Suppressor macrophage (primary cell): ENCODE measurements at regions not wholly inside any gene's neighbourhood (a gene's known extent, or its start where the extent isn't known, plus 50 kb on each side); places are given as distances from the start of the nearest gene placed in this dataset.

ENCODE experiments used
- DNase-seq, 4 experiments: peaks; one replicate each; pipeline ENCODE4 v3.0.0-alpha.2; 2020 to 2022

DNA sequence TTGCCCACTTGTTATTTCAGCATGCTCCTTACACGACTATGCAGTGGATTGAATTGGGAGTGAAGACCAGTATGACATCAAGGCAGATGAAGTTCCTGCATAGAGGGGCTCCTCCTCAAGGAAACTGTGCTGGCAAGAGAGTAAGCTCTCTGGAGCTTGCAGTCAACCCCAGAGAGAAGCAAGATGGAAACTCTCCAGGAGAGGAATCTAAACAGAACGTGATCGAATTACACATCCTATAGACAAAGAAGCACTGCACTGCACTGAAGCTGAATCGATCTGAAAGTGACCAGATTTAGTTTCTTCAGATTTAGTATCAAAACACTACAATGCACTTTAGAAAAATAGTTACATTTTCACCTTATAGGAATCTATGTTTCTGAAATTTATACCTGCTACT, 947.7 kb upstream of the TENM4 start:
- no peak for DNase-seq

GRCh38 chr11:80388130-80388529, 947.3 kb upstream of the TENM4 start:
- no peak for DNase-seq

DNA sequence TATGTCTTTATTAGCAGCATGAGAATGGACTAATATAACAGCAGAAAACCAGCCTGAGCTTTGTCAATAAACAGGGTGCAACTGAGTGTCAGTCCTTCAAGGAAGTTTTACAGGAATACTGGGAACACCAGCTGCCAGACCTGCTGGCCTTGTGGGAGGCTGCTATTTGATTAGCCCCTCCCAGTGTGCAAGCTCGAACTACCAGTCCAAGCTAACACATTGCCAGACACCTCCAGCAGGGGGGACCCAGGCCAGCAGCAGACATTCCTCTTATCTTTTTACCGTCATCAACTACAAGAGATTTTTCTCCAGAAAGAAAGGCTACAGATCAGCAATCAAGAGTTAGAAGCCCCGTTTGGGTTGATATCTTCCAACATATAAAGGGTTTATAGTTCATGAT, 942.8 kb upstream of the TENM4 start:
- DNase-seq: no peak

DNA sequence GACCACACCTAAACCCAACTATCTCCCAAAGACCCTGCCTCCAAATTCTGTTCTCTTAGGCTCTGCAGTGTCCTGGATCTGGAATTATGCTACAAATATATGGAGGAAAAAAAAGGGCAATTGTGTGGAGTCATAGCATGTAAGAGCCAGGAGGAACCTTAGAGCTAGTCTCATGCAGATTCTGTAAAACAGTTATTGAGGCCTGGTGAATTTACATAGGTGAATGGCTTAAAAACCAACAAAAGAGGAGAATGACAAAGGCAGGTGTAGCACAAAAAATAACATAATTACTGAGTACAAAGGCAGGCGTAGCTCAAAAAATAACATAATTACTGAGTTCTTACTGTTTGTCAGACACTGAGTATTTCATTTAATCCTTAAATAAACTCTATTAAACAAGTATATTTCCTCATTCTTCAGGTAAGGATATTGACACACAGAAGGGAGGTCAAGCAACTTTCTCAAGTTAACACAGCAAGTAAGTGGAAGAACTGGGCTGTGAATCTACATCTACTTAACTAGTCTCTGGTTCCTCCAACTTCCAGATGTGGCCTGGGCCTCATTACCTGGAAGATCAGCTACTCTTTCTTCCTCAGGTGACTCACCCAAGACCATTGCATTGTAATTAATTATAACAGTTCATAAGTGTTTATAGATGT, 938.9 kb upstream of the TENM4 start:
- no peak for DNase-seq

DNA sequence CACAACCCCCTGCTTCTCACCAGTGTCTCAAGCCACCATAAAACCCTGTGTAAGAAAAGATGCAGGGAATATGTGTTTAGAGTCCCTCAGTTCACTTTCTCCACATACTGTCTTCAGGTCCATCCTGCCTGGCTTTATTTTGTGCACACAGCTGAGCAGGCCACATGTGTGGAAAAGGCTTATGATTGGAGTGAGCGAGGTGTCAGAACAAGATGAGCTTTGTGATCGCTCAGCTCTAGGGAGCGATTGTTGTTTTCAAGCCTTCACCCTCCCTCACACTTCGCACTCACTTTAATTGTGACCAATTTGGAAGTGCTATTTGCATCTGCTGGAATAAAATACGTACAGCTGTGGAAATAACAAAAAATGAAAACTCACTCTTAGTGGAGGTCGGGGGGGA, 931.1 kb upstream of the TENM4 start:
- DNase-seq: no peak

- DNase-seq: no peak
Measured at GRCh38 chr11:80365980-80366379, 925.1 kb upstream of the TENM4 start.

DNA sequence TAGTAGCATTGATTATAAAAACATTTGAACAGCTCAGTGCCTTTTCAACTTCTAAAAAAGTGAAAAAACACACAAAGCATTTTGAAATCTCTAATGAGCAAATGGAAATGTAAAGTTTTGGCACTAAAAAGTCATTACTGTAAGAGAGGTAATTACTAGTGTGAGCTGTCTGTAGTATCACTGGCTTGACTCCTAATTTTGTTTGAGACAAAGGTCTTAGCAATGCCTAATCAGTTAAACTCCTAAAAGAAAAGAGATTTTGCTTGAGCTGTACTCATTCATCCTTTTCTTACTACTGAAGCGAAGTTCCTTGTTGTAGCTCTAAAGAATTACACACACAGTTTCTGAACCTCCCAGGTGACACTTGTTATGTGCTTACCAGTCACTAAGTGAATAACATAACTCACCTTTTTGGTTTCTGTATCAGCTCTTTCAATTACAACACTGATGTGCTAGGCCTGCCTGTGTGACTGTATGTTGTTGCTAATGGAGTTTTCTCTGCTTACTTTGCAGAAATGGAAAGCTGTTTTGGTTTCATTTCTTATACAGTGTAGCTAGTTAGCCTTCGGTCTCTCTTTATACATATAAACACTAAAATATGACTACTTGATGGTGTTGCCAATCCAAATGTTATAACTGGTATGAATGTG, 924.4 kb upstream of the TENM4 start:
- no peak for DNase-seq

GRCh38 chr11:80362563-80363340, 921.9 kb upstream of the TENM4 start:
- no peak for DNase-seq

GRCh38 chr11:80355251-80355650, 914.4 kb upstream of the TENM4 start:
- DNase-seq: no peak

DNA sequence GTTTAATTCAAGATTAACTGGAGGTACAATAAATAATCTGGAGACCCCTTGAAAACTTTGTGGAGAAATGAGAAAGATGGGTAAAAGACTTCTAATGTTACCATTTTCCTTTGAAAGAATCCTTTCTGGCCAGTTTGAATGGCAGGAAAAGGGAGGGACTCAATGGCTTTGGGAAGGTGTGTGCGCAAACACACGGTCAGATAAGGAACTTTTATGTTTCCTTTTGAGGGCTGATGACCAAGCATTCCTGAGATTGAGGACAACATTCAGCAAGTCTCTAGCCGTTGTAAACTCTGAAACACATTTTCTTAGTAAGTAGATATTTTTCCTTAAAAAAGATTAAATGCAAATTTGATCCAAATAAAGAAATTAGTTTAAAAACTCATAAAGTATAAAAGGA, 909.7 kb upstream of the TENM4 start:
- no peak for DNase-seq

- no peak for DNase-seq
Measured at GRCh38 chr11:80349997-80350396, 909.2 kb upstream of the TENM4 start.

GRCh38 chr11:80346353-80347059, 905.7 kb upstream of the TENM4 start:
- DNase-seq: no peak

DNA sequence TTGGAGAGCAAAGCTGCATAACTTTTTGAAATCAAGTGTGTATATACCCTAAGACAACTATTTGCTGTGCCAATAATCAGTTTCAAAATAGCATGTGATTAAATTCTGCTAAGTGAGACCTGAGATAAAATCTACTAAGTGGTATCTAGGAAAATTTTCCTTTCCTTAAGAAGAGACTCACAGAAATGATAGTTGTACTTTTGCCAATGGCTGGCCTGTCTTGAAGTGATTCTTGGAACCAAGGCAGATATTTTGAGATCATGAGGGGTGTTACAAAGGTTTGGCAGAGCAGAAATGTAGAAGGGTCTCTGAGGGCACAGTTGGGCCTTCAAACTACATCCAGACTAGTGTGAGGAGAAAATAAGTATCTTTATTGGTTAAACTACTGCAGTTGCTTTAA, 902.6 kb upstream of the TENM4 start:
- DNase-seq: no peak

DNA sequence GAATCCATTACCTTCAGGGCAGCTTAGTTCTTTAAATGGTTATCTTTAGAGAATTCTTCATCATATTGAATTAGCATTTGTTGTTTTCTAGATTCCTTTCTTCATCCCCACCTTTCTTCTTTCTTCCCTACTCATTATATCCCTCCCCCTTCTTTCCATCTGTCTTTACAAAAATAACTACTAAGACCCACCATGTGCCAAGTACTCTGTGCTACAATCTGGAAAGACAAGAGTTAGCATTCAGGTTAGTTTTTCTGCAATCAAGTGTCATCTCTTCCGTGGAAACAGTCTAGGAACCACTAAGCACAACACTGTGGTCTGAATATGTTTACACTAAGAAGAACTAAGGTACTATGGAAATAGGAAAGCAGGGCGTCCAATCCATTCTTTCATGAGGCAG, 897.4 kb upstream of the TENM4 start:
- DNase-seq: no peak

- DNase-seq: no peak
Measured at GRCh38 chr11:80331694-80332093, 890.9 kb upstream of the TENM4 start.

- no peak for DNase-seq
Measured at GRCh38 chr11:80330264-80330663, 889.4 kb upstream of the TENM4 start.

DNA sequence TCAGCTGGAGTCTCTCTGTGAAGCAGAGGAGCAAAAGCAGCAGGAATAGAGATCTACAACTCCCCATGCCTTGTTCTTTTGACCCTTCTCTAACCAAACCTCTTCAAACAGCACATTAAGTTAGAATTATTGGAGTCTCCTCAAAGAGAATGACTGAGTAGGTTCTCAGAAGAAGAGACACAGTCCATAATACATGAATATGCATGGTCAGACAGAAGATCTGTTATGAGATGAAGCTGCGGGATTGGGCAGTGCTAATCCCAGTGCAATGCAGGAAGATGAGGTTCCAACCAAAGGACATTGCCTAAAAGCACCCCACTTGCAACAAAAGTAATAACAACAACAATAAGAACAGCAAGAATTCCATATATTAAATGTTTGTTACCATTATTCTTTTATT, 887.9 kb upstream of the TENM4 start:
- no peak for DNase-seq

GRCh38 chr11:80327956-80328614, 887.3 kb upstream of the TENM4 start:
- DNase-seq: no peak

DNA sequence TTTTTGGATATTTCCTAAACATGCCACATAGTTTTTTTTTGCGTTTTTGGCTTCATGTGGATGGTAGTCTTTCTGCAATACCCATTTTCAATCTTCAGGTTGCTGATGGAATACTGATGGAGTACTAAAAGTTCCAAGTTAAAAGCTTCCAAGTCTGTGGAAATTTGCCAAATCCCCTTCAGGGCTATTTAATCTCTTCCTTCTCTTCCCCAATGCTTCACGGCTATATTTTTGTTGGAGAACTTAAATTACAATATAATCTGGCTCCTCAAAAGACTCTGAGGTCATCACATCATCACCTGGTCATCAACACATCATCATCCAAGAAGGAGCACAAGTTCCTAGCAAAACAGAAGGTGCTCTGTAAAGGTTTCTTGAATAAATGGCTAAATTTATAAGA, 881.0 kb upstream of the TENM4 start:
- DNase-seq: no peak

- no peak for DNase-seq
Measured at GRCh38 chr11:80320765-80321164, 879.9 kb upstream of the TENM4 start.

- no peak for DNase-seq
Measured at GRCh38 chr11:80320226-80320625, 879.4 kb upstream of the TENM4 start.

- DNase-seq: no peak
Measured at GRCh38 chr11:80317612-80318011, 876.8 kb upstream of the TENM4 start.

DNA sequence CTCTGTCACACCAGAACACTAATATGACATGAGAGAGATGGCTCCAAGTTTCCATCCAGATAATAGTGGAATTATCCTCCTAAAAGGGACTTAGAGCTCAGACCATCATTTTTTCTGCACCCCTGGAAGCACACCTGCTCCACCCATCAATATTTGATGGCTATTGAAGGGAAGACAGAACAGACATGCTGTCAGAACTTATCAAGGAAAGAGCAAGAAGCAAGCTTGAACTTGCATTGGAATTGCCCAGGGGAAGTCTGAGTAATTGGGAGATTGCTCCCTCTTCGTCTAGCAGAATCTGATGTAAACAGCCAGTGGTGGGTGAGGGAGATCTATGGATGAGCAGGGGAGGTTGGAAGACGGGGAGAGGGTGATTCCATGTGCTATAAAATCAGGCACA, 874.4 kb upstream of the TENM4 start:
- no peak for DNase-seq
